ENCODE measurements at regions not wholly inside any gene's neighbourhood (a gene's known extent, or its start where the extent isn't known, plus 50 kb on each side); places are given as distances from the start of the nearest gene placed in this dataset.

GRCh38 chr1:221172841-221173240 is 293.6 kb downstream of the HLX start:
- DNase-seq (ENCODE audit: low read depth) = no peak
- no peak overlapping the region for H3K4me3 ChIP-seq (ENCODE audit: low read length)
- no peak for TF ChIP-seq CTCF (conservative IDR thresholded peaks at IDR 0.05; ENCODE audit: low read depth, low read length)

- no peak for DNase-seq (ENCODE audit: low read depth)
- no peak for TF ChIP-seq CTCF (conservative IDR thresholded peaks at IDR 0.05; ENCODE audit: low read depth, low read length)
- H3K4me3 ChIP-seq (ENCODE audit: low read length) = no peak overlapping the region
Observed at GRCh38 chr1:221174330-221174993, 295.2 kb downstream of the HLX start.

DNA sequence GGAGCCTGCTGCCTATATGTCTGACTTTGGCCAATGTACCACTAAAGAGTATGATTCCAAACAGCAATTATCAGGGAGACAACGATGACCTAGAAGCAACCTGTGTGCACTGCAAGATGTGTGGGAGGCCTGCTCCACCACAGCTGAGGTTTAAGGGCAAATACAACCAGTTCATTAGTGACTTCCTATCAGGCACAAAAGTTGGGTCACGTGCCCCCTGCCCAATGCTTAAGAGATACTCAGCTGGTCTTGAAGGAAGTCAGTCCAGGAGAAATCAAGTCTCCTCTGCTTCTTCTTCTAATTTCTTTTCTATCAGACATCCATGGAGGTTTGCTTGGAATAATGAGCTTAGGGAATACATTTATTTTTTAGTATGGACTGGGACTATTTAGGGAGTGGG is 296.0 kb downstream of the HLX start:
- no peak for DNase-seq (ENCODE audit: low read depth)
- no peak for TF ChIP-seq CTCF (conservative IDR thresholded peaks at IDR 0.05; ENCODE audit: low read depth, low read length)
- no peak overlapping the region for H3K4me3 ChIP-seq (ENCODE audit: low read length)

DNA sequence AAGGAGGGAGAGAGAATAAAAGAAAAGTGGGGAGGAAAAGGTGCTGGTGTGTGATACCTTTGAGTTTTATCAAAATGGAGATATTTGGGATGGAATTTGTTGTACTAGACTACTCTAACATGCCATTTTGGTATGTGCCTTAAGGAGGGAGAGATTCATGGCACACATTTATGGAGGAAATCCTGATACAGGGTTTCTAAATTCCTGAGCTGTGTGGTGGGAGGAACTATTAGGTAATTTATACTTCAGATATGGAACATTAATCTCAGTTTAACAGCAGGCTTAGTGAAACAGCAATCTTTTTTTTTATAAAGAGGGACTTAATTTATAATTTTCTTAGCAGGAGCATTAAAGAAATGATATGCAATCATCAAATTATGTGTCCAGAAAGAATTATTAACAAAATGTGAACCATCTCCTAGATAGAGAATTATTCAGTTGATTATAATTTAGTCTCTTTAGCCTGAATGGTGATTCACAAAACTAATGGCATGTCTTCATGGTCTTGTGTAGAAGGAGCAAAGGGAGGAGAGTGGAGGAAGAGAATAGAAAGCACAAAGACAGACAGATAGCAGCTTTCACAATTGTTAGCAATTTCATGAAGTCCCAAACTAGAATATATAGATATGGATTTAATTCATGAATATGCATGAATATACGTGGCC is 301.6 kb downstream of the HLX start:
- DNase-seq (ENCODE audit: low read depth) = no peak
- H3K4me3 ChIP-seq (ENCODE audit: low read length) = no peak overlapping the region
- TF ChIP-seq CTCF (conservative IDR thresholded peaks at IDR 0.05; ENCODE audit: low read depth, low read length) = no peak

DNA sequence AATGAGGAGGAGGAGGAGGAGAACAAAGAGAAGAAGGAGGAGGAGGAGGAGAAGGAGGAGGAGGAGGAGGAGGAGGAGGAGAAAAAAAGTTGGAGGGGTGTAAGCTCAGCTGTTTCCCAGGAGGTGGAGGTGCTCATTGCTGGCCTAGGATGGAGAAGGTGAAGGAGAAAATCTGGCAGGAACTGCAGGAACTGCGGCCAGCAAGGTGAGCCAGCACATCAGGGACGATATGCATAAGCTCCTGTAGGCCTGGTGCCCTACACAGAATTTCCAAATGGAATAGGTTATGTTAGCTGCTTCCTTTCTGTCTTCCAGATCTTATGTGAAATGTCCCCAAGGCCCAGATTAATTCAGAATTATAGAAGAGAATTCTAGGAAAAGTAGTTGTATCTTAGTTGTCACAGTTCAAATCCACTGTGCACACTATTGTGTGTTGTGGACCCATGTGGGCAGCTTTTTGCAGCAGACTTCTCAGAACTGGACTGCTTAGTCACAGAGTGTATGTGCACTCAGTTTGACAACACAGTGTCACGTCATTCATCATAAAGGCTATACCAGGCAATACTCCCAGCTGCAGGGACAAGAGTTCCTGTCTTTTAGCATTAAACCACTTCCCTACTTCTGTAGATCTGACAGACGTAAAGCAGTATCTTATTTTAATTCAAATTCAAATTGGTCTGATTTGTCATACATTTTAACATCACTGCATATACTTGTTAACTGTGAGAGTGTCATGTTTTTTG is 303.7 kb downstream of the HLX start:
- TF ChIP-seq CTCF (conservative IDR thresholded peaks at IDR 0.05; ENCODE audit: low read depth, low read length) = no peak
- no peak for DNase-seq (ENCODE audit: low read depth)
- no peak overlapping the region for H3K4me3 ChIP-seq (ENCODE audit: low read length)

DNA sequence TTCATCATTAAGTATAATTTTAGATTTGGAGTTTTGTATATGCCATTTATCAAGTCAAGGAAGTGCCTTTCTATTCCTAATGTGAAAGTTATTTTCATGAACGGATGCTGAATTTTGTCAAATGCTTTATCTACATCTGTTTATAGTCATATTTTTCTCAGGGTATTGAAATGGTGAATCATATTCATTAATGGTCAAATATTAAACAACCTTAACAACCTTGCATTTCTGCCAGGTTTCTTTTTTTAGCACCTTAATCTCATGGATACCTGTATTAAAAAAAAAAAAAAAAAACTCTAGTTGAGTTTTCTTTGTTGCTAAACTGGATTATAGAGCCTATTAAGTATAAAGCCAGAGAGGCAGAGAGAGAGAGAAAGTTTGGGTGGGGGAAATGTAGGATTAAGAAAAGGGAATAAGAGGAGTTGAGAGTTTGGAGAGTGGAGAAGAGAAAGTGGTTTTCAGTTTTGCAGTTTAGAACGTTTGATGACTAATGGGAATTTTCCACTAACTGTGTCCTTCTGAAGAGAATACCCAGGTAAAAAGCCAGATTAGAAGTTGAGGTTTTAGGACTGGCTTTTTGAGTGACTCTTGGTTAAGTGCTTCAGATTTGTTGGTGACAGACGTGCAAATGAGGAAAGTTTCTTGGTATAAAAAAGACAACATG is 305.0 kb downstream of the HLX start:
- DNase-seq (ENCODE audit: low read depth) = no peak
- TF ChIP-seq CTCF (conservative IDR thresholded peaks at IDR 0.05; ENCODE audit: low read depth, low read length) = no peak

More for the DNA sequence above, 305.0 kb downstream of the HLX start:
- no peak overlapping the region for H3K4me3 ChIP-seq (ENCODE audit: low read length)

All from retinal pigment epithelial cell (primary cell).